T47D (cell line): ENCODE measurements at regions not wholly inside any gene's neighbourhood (a gene's known extent, or its start where the extent isn't known, plus 50 kb on each side); places are given as distances from the start of the nearest gene placed in this dataset.

Source experiments
- DNase-seq, 2 experiments: peaks; one replicate each; pipeline versions ENCODE4 v3.0.0 to v3.0.0-alpha.2; 2011 to 2012; ENCODE audit warnings: low read depth in 1 of 2, low spot score in 1 of 2
- JUND ChIP-seq: IDR thresholded peaks from 2 replicates; pipeline ENCODE4 v1.6.1; 2012; ENCODE audit warnings: low read depth
- in situ Hi-C: cut with HindIII; loops from 2 replicates; pipeline ENCODE4 v1.10.0; 2016; ENCODE audit warnings: low sequenced_read_pairs, low pct_unique_long_range_greater_than_20kb

DNA sequence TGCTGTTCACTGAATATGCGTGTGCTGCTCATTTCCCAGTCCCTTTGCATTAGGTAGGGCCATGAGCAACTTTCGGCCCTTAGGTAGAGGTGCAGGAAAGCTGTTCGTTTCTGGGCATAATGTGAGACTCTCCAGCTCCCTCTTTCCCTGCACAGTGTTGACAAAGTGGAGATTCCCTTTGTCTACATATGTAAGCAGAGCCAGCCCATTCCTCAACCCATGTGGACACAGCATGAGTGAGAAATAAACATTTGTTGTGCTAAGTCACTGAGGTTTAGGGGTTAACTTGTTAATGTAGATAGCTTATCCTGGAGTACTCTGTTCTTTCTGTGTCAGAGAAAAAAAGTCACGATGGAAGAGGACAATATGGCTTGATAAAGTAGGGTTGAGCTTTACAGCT, 343.8 kb downstream of the PSAT1 start:
- no peak for TF ChIP-seq JUND
- DNase-seq: no peak
- in situ Hi-C loops: no loop called here

DNA sequence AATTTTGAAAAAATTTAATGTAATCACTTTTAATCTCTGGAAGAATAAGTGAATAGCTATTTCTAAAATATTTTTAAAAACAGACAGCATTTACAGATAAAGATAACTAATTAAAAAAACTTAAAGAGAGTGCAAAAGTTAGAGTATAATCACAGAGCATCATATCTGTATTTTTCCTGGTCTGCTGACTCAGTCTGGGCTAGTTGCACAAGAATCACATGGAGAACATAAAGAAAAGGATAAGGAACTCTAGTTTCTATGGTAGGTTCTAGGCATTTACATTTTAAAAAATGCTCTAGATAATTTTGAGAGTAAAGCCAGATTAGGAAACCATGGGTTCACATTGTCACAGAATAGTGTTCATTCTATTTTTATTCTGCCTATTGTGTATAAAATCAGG, 347.4 kb downstream of the PSAT1 start:
- DNase-seq: no peak
- in situ Hi-C loops: no loop called here
- TF ChIP-seq JUND: no peak

DNA sequence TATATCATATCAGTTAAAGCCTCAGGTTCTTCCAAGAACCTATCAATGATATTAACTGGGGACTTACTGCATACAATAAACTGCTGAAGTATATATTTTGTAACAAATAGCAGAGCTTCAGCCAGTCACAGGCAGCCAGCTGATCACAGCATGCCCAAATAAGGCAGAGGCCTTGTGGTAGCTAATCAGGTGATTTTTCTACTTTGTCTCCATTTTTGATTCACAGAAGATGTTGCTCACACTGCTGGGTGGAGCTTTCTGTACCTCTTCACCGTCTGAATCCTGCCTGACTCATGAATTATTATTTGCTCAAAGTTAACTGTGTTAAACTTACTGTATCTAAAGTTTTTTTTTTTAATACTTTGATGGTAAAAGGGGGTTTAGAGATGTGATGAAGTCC, 357.4 kb downstream of the PSAT1 start:
- in situ Hi-C loops: no loop called here

DNA sequence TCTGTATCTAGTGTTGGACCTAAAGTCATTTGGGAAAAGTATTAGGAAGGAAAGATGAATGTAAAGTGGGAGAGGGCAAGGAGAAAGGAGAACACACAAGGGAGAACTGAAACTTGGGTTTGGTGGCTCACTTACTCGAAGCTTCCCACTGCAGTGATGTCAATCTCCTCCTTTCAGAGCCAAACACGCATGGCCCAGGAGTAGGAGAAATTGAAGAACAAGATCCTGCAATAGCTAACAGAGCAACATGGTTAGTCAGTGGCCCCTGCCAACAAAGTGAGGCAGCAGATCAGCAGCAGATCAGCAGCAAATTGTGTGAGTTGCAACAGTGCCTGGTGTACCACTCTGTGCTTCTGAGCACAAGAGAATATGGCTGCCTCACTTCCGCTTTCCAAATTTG, 366.4 kb downstream of the PSAT1 start:
- no peak for TF ChIP-seq JUND
- no peak for DNase-seq
- in situ Hi-C loops: no loop called here

More for the DNA sequence above, 357.4 kb downstream of the PSAT1 start:
- TF ChIP-seq JUND: no peak
- DNase-seq: no peak

DNA sequence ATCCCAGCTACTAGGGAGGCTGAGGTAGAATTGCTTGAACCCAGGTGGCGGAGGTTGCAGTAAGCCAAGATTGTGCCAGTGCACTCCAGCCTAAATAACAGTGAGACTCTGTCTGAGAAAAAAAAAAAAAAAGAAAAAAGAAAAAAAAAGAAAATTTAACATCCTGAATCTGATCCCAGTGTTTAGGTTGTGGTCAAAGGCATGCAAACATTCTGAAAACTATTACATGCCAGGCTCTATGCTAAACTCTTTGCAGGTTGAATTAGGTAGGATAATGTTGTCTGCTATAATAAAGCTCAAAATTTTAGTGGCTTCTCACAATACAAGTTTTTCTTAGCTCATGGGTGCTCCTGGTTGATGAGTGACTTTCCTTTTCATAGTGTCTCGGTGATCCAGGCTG, 367.4 kb downstream of the PSAT1 start:
- TF ChIP-seq JUND: no peak
- in situ Hi-C loops: no loop called here
- no peak for DNase-seq

DNA sequence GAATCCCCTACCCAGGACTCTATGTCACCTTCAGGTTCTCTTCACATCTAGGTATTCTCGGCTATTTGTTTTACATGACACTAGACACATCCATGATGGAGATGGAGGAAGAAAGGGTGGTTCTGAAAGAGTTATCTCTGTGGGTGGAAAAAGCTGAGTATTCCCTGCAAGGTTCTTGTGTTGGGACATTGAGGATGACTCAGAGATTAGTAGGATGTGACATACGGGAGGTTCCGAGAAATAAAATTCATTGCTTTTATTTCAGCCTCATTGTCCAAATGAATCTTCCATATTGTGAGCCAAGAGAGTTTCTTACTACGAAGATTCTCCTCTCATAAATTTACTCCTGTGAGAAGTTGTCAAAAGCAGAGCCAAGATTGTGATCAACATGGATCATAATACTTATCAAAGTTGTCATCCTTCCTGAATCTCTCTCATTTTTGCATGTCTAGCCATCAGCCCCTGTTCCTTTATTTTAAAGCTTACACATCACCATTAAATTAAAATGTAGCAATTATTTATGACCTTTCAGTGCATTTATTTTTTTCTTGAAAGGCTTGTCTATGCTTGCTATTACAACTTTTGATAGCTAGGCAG, 370.0 kb downstream of the PSAT1 start:
- in situ Hi-C loops: no loop called here
- TF ChIP-seq JUND: no peak
- DNase-seq: no peak

DNA sequence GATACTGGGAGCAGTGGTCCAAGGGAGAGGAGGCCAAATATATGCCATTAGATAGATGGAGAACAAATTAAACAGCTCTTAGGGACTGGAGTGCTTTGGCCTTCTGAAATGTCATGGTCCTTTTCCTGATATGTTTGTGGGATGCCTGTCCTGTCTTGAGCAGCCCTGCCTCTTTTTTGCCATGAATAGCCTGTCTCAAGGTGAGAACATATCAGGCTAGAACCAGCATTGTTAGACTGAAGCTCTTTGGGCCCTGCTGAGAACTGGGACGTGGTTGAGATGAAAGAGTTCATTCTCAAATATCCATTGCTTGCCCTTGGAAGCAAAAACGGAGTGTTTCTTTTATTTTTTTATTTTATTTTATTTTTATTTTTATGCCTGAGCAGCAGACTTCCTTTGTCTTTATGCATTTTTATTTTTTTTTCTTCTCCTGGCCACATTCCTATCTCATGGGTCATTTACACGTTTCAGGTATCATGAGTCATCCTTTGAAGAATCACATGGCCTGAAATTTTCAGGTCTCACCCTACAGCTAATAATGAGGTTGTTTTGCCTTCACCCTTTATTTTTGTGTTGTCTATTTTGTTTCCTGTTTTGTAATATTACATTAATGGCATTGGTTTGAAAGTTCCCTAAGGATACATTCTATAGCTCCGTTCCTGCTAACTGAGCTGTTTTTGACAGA, 371.4 kb downstream of the PSAT1 start:
- no peak for TF ChIP-seq JUND
- in situ Hi-C loops: no loop called here
- DNase-seq: no peak

DNA sequence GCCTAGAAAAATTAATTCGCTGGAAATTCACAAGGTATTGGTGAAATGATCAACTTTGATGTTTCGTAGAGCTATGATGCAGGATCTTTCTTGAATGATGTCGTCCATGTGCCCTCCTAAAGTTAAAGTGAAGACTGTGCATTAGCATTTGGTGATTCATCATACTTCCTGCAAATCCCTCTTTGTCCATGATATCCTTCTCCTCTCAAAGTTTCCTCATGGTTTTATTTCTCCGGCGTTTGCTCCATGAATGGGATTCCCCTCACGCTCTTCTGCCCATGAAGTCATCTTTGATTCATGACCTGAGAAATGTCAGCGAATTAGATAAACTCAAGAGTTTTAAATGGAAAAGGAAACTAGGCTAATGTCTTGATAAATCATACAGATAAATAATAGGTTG, 372.7 kb downstream of the PSAT1 start:
- in situ Hi-C loops: no loop called here
- TF ChIP-seq JUND: no peak
- DNase-seq: no peak

DNA sequence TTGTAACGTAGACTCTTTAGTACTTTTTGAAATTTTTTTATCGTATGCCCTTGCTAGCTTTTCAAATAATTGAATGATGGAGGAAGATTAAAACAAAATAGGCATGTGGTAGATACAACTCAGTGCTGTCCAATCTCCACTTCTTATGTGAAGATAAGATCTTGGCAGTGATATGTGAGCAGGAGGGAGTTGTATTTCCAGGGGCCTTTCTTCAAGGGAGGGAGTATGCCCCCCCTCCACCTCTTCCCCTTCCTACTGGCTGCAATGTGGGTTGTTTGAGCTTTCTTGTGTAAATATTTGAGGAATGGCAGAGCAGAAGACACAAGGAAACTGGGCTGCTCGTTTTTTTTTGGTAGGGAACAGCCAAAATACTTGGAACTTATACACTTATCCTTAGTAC, 374.9 kb downstream of the PSAT1 start:
- no peak for DNase-seq
- no peak for TF ChIP-seq JUND
- in situ Hi-C loops: no loop called here

DNA sequence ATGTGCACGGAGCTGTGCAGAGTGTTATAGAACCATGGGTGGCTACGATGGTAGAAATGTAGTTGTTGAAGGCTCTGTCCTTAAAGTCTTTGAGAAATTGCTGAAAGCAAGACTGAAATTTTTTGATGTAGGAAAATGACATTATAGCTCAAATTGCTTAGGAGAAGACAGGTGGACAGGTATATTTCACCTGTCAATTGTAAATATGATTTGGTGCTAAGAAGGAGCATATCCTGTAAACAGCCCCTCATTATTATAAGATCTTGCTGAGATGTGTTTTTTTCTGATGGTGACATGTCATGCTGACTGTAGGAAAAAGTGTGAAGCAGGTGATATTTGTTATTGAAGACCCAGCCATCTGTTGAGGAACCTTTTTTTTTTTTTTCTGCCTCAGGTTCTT, 377.9 kb downstream of the PSAT1 start:
- no peak for TF ChIP-seq JUND
- DNase-seq: no peak
- in situ Hi-C loops: no loop called here

DNA sequence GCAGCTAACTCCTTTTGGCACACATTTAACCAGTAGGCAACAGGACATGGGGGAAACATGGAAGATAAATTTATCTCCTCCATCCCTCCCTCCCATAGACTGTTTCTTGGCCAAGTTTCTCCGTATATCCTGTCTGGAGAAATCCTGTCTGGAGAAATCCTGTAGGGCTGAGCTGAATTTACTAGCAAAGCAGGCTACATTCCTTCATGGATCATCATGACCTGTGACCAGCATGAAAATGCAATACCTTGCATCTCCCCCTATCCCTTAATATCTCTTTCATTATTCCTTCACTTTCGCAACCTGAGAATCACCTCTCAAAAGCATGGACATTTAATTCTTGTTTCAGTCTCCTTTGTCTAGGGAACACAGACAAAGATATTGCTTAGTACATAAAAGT, 379.1 kb downstream of the PSAT1 start:
- in situ Hi-C loops: no loop called here
- no peak for DNase-seq
- TF ChIP-seq JUND: no peak

DNA sequence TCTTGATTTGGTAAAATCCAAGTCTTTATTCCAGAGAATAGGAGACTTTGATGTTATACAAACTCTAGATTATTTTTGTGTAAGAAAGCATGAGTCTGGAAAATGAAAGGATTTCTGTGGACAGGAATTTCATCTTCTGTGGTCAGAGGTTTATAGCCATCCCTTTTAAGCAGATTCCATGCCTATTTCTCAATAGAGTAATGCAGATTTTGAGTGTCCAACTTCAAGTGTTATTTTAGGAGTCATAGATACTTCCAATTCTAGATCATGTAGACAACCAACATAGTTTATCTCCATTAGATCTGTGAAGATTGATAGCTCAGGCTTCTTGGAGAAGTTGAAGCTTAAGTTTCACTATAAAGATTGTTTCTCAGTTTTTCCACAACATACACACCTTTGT, 379.7 kb downstream of the PSAT1 start:
- in situ Hi-C loops: no loop called here
- no peak for DNase-seq

DNA sequence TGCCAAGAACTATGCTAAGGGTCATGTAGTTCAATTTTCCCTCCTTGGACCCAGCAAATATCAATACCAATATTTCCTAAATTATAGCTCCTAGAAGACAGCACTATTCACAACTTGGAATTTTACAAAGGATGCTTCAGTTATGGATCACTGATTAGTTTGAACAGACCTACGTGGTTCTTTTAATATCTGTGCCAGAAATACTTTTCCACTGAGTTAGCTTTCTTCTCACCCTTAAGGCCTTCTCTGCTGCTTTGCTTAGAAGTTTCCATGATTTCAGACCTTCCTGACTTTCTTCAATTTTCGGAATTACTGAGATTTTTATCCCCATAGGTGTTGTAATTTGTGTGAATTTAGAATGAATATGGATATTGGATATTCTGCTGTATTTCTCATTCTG, 380.4 kb downstream of the PSAT1 start:
- DNase-seq: no peak
- in situ Hi-C loops: no loop called here
- TF ChIP-seq JUND: no peak

More for the DNA sequence above, 379.7 kb downstream of the PSAT1 start:
- no peak for TF ChIP-seq JUND

DNA sequence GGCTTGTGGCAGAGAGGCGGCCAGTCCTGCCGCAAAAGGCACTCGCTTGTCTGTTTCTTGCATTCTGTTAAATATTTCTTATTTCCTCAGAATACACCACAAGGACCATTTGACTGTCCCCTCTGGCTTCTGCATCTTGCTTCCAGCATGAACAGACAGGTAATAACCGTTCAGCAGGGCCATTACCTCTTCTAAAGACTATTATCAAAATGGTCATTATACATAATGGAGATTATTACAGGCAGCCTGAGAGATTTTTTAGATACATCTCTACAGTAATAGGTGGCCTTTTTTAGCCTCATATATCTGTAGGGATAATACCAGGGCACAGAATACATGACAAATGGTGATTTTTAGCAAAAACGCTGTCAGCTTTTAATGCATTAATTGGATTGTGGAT, 382.0 kb downstream of the PSAT1 start:
- TF ChIP-seq JUND: no peak
- in situ Hi-C loops: no loop called here
- DNase-seq: no peak
